ENCODE measurements at regions not wholly inside any gene's neighbourhood (a gene's known extent, or its start where the extent isn't known, plus 50 kb on each side); places are given as distances from the start of the nearest gene placed in this dataset.

GRCh38 chr7:132643302-132643701 lies 67.0 kb upstream of the PLXNA4 start:
- TF ChIP-seq CTCF (IDR thresholded peaks at IDR 0.05; ENCODE audit: low read depth, low read length), result no peak
- ChIA-PET CTCF (no interaction called here), POLR2A (no interaction called here)

DNA sequence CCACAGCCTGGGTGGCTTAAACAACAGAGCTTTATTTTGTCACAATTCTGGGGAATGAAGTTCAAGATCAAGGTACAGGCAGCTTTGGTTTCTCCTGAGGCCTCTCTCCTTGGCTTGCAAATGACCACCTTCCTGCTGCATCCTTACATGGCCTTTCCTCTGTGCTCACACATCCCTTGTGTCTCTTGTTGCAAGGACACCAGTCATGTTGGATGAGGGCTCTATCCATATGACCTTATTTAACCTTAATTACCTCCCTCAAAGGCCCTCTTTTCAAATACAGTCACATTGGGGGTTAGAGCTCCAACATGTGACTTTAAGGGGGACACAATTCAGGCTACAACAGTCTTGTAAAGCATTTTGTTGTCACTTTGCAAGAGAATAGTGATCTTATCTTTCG lies 65.0 kb upstream of the PLXNA4 start:
- no peak for TF ChIP-seq CTCF (IDR thresholded peaks at IDR 0.05; ENCODE audit: low read depth, low read length)
- DNase-seq (ENCODE audit: low read depth, low spot score), result no peak
- Histone ChIP-seq H3K4me3 (ENCODE audit: low read depth, low read length) (no peak overlapping the region), H3K9me3 (ENCODE audit: control insufficient read depth, insufficient read depth, low read length) (no peaks in the 10 kb centered on the region), H3K27ac (ENCODE audit: low read depth, low read length) (no peak overlapping the region), H3K27me3 (ENCODE audit: control insufficient read depth, insufficient read depth, low read length) (no peaks in the 10 kb centered on the region)
- ChIA-PET CTCF (no interaction called here), POLR2A (no interaction called here)

More at GRCh38 chr7:132643302-132643701, 67.0 kb upstream of the PLXNA4 start:
- H3K27me3 ChIP-seq (ENCODE audit: control insufficient read depth, insufficient read depth, low read length), result no peaks in the 10 kb centered on the region
- DNase-seq (ENCODE audit: low read depth, low spot score), result no peak
- H3K4me3 ChIP-seq (ENCODE audit: low read depth, low read length), result no peak overlapping the region
- H3K27ac ChIP-seq (ENCODE audit: low read depth, low read length), result no peak overlapping the region
- no peaks in the 10 kb centered on the region for H3K9me3 ChIP-seq (ENCODE audit: control insufficient read depth, insufficient read depth, low read length)

DNA sequence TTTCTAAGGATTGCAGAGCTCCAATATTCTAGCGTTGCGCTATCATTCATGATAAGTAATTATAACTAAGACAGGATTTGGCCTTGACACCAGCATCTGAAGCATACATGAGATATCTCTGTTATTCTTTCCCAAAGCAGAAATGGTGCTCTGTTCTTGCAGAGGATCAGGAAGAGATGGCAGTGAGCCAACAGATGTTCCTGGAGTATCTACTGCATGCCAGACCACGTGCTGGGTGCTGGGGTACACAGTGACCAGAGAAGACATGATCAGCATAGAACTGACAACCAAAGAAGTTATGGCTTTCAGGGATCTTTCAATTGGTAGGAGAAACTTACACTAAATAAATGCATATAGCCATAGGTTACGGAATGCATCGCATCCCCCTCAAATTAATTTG lies 63.7 kb upstream of the PLXNA4 start:
- H3K9me3 ChIP-seq (ENCODE audit: control insufficient read depth, insufficient read depth, low read length), result no peaks in the 10 kb centered on the region
- CTCF ChIA-PET, result no interaction called here
- no peak overlapping the region for H3K4me3 ChIP-seq (ENCODE audit: low read depth, low read length)
- POLR2A ChIA-PET, result no interaction called here
- TF ChIP-seq CTCF (IDR thresholded peaks at IDR 0.05; ENCODE audit: low read depth, low read length), result no peak
- H3K27ac ChIP-seq (ENCODE audit: low read depth, low read length), result no peak overlapping the region
- no peaks in the 10 kb centered on the region for H3K27me3 ChIP-seq (ENCODE audit: control insufficient read depth, insufficient read depth, low read length)
- no peak for DNase-seq (ENCODE audit: low read depth, low spot score)

- CTCF ChIA-PET, result no interaction called here
- H3K27ac ChIP-seq (ENCODE audit: low read depth, low read length), result no peak overlapping the region
- no peak for TF ChIP-seq CTCF (IDR thresholded peaks at IDR 0.05; ENCODE audit: low read depth, low read length)
Observed at GRCh38 chr7:132638000-132638399, 61.7 kb upstream of the PLXNA4 start.

GRCh38 chr7:132636581-132636980 lies 60.3 kb upstream of the PLXNA4 start:
- Histone ChIP-seq H3K27me3 (ENCODE audit: control insufficient read depth, insufficient read depth, low read length) (no peaks in the 10 kb centered on the region), H3K27ac (ENCODE audit: low read depth, low read length) (no peak overlapping the region), H3K4me3 (ENCODE audit: low read depth, low read length) (no peak overlapping the region), H3K9me3 (ENCODE audit: control insufficient read depth, insufficient read depth, low read length) (no peaks in the 10 kb centered on the region)
- POLR2A ChIA-PET, result no interaction called here
- no peak for TF ChIP-seq CTCF (IDR thresholded peaks at IDR 0.05; ENCODE audit: low read depth, low read length)
- DNase-seq (ENCODE audit: low read depth, low spot score), result no peak
- CTCF ChIA-PET, result no interaction called here

More at GRCh38 chr7:132638000-132638399, 61.7 kb upstream of the PLXNA4 start:
- no peak for DNase-seq (ENCODE audit: low read depth, low spot score)
- H3K27me3 ChIP-seq (ENCODE audit: control insufficient read depth, insufficient read depth, low read length), result no peaks in the 10 kb centered on the region
- H3K9me3 ChIP-seq (ENCODE audit: control insufficient read depth, insufficient read depth, low read length), result no peaks in the 10 kb centered on the region
- no peak overlapping the region for H3K4me3 ChIP-seq (ENCODE audit: low read depth, low read length)
- POLR2A ChIA-PET, result no interaction called here

Data from AG04450 (cell line).